ENCODE measurements at regions not wholly inside any gene's neighbourhood (a gene's known extent, or its start where the extent isn't known, plus 50 kb on each side); places are given as distances from the start of the nearest gene placed in this dataset.
"Not testable (repeated sequence)": the region's sequence is repeated elsewhere in the genome, so short reads cannot be mapped to it uniquely, and the experiment has no call there.

GRCh38 chr7:119288416-119288815, 984.6 kb upstream of the KCND2 start:
- Histone ChIP-seq H3K36me3 (no peaks in the 10 kb centered on the region), H3K4me1 (no peaks in the 10 kb centered on the region), H3K4me3 (no peak overlapping the region), H3K27me3 (no peaks in the 10 kb centered on the region), H3K27ac (no peak overlapping the region), H3K9me3 (no peaks in the 10 kb centered on the region)
- intact Hi-C loops (cut with DNase I), result no loop called here
- DNase-seq, result no peak
- ATAC-seq, result no peak
- no peak for TF ChIP-seq CTCF (IDR thresholded peaks at IDR 0.05)

GRCh38 chr7:119300341-119300740, 972.6 kb upstream of the KCND2 start:
- H3K9me3 ChIP-seq; H3K27me3 ChIP-seq; H3K36me3 ChIP-seq; H3K27ac ChIP-seq; ATAC-seq; H3K4me1 ChIP-seq; H3K4me3 ChIP-seq; intact Hi-C loops (cut with DNase I); DNase-seq: not testable (repeated sequence)

- ATAC-seq (no peak), DNase-seq (no peak)
- intact Hi-C loops (cut with DNase I), result no loop called here
- H3K4me1 ChIP-seq, result no peaks in the 10 kb centered on the region
- no peak for TF ChIP-seq CTCF (IDR thresholded peaks at IDR 0.05)
- H3K4me3 ChIP-seq, result no peak overlapping the region
- no peaks in the 10 kb centered on the region for H3K36me3 ChIP-seq
- no peak overlapping the region for H3K27ac ChIP-seq
- no peaks in the 10 kb centered on the region for H3K27me3 ChIP-seq
- H3K9me3 ChIP-seq, result peaks cover 0 to 9% of the 10 kb centered on the region in 2 donors
Measured at GRCh38 chr7:119320316-119320715, 952.7 kb upstream of the KCND2 start.

GRCh38 chr7:119329715-119330114, 943.3 kb upstream of the KCND2 start:
- Histone ChIP-seq H3K4me1 (no peaks in the 10 kb centered on the region), H3K27me3 (no peaks in the 10 kb centered on the region), H3K27ac (no peak overlapping the region), H3K36me3 (no peaks in the 10 kb centered on the region), H3K9me3 (peaks cover 0 to 4% of the 10 kb centered on the region in 2 donors), H3K4me3 (no peak overlapping the region)
- DNase-seq (peak in 1 of 4 donors; percentile 51), ATAC-seq (no peak)
- intact Hi-C loops (cut with DNase I), result no loop called here
- TF ChIP-seq CTCF (IDR thresholded peaks at IDR 0.05), result no peak

- H3K4me3 ChIP-seq, result no peak overlapping the region
- ATAC-seq, result no peak
- no peak for TF ChIP-seq CTCF (IDR thresholded peaks at IDR 0.05)
- intact Hi-C loops (cut with DNase I), result no loop called here
- no peaks in the 10 kb centered on the region for H3K4me1 ChIP-seq
- no peak overlapping the region for H3K27ac ChIP-seq
- no peaks in the 10 kb centered on the region for H3K36me3 ChIP-seq
- H3K27me3 ChIP-seq, result no peaks in the 10 kb centered on the region
- DNase-seq, result no peak
- H3K9me3 ChIP-seq, result no peaks in the 10 kb centered on the region
Measured at GRCh38 chr7:119335405-119335804, 937.6 kb upstream of the KCND2 start.

GRCh38 chr7:119341822-119342221, 931.2 kb upstream of the KCND2 start:
- no peak overlapping the region for H3K27ac ChIP-seq
- H3K9me3 ChIP-seq, result peaks cover 0 to 6% of the 10 kb centered on the region in 2 donors
- intact Hi-C loops (cut with DNase I), result no loop called here
- H3K36me3 ChIP-seq, result no peaks in the 10 kb centered on the region
- ATAC-seq (no peak), DNase-seq (no peak)
- H3K27me3 ChIP-seq, result no peaks in the 10 kb centered on the region
- H3K4me1 ChIP-seq, result no peaks in the 10 kb centered on the region
- no peak overlapping the region for H3K4me3 ChIP-seq
- no peak for TF ChIP-seq CTCF (IDR thresholded peaks at IDR 0.05)
